Chondrocyte (in vitro differentiated cells): ENCODE measurements at regions not wholly inside any gene's neighbourhood (a gene's known extent, or its start where the extent isn't known, plus 50 kb on each side); places are given as distances from the start of the nearest gene placed in this dataset.

Source experiments
- DNase-seq: peaks from one replicate; pipeline ENCODE4 v3.0.0; 2021; ENCODE audit warnings: mixed read lengths, low spot score
- H3K27ac Mint-ChIP-seq: one replicate; pipeline ENCODE4 v1.8.0; 2021; ENCODE audit warnings: mild to moderate bottlenecking, moderate library complexity, mixed read lengths; ENCODE audit not compliant: unreplicated experiment
- H3K27me3 Mint-ChIP-seq: 2 replicates; pipeline ENCODE4 v1.8.0; 2021; ENCODE audit warnings: low read depth, mixed read lengths
- H3K36me3 Mint-ChIP-seq: 2 replicates; pipeline ENCODE4 v1.8.0; 2021; ENCODE audit warnings: low read depth, mixed read lengths
- H3K4me1 Mint-ChIP-seq: 2 replicates; pipeline ENCODE4 v1.8.0; 2021; ENCODE audit warnings: low read depth, mild to moderate bottlenecking, mixed read lengths
- H3K4me3 Mint-ChIP-seq: one replicate; pipeline ENCODE4 v1.8.0; 2021; ENCODE audit warnings: mild to moderate bottlenecking, moderate library complexity, mixed read lengths; ENCODE audit not compliant: unreplicated experiment
- H3K9me3 Mint-ChIP-seq: 2 replicates; pipeline ENCODE4 v1.8.0; 2021; ENCODE audit warnings: low read depth, mixed read lengths
- CTCF ChIP-seq: fragments of 200-600 bp; sonication (generic); IDR thresholded peaks from 2 replicates; pipeline ENCODE4 v1.5.0; 2021; ENCODE audit warnings: antibody characterized with exemption, mild to moderate bottlenecking, moderate library complexity

- no peaks in the 10 kb centered on the region for H3K27me3 Mint-ChIP-seq
- H3K36me3 Mint-ChIP-seq = no peaks in the 10 kb centered on the region
- peaks cover 23% of the 10 kb centered on the region for H3K9me3 Mint-ChIP-seq
- no peaks in the 10 kb centered on the region for H3K4me1 Mint-ChIP-seq
- no peak overlapping the region for H3K4me3 Mint-ChIP-seq
- DNase-seq = no peak
- H3K27ac Mint-ChIP-seq = no peak overlapping the region
- TF ChIP-seq CTCF = no peak
Observed at GRCh38 chr5:3226196-3226920, 369.3 kb upstream of the IRX1 start.

- no peaks in the 10 kb centered on the region for H3K27me3 Mint-ChIP-seq
- DNase-seq = no peak
- TF ChIP-seq CTCF = no peak
- H3K36me3 Mint-ChIP-seq = no peaks in the 10 kb centered on the region
- H3K4me1 Mint-ChIP-seq = no peaks in the 10 kb centered on the region
- no peak overlapping the region for H3K27ac Mint-ChIP-seq
- peaks cover 23% of the 10 kb centered on the region for H3K9me3 Mint-ChIP-seq
- no peak overlapping the region for H3K4me3 Mint-ChIP-seq
Observed at GRCh38 chr5:3225201-3225960, 370.3 kb upstream of the IRX1 start.

- no peaks in the 10 kb centered on the region for H3K4me1 Mint-ChIP-seq
- H3K4me3 Mint-ChIP-seq = no peak overlapping the region
- TF ChIP-seq CTCF = no peak
- no peak overlapping the region for H3K27ac Mint-ChIP-seq
- DNase-seq = no peak
- H3K9me3 Mint-ChIP-seq = peaks cover 20% of the 10 kb centered on the region
- H3K27me3 Mint-ChIP-seq = no peaks in the 10 kb centered on the region
- H3K36me3 Mint-ChIP-seq = no peaks in the 10 kb centered on the region
Observed at GRCh38 chr5:3222924-3223323, 372.7 kb upstream of the IRX1 start.

- DNase-seq = no peak
Observed at GRCh38 chr5:3221432-3221831, 374.2 kb upstream of the IRX1 start.

More at GRCh38 chr5:3221432-3221831, 374.2 kb upstream of the IRX1 start:
- H3K4me1 Mint-ChIP-seq = no peaks in the 10 kb centered on the region
- H3K27ac Mint-ChIP-seq = no peak overlapping the region
- no peak for TF ChIP-seq CTCF
- no peaks in the 10 kb centered on the region for H3K27me3 Mint-ChIP-seq
- H3K9me3 Mint-ChIP-seq = peaks cover 18% of the 10 kb centered on the region
- H3K4me3 Mint-ChIP-seq = no peak overlapping the region
- no peaks in the 10 kb centered on the region for H3K36me3 Mint-ChIP-seq
